ENCODE measurements at regions not wholly inside any gene's neighbourhood (a gene's known extent, or its start where the extent isn't known, plus 50 kb on each side); places are given as distances from the start of the nearest gene placed in this dataset.
A peak's percentile ranks its signal among the peaks of the same experiment; 100 is the strongest.

DNA sequence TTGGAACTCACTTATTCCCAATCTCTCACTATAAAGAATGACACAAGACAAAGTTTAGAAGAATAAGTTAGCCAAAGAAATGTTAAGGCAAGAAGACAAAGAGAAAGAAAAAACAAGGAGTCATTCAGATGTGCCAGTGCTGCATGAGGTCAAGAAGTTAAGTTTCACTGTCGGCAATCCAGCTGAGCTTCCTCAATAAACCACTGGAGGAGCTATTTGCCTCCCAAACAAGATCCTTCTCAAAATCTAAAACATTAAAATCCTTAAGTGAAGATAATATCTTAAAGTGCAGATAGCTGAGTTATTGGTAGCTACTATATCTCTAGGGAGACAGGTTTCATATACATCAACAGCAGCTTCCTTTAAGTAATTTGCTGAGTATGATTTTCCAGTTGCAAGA is 512.3 kb downstream of the HDGFL1 start:
- TF ChIP-seq, protein P1, sequence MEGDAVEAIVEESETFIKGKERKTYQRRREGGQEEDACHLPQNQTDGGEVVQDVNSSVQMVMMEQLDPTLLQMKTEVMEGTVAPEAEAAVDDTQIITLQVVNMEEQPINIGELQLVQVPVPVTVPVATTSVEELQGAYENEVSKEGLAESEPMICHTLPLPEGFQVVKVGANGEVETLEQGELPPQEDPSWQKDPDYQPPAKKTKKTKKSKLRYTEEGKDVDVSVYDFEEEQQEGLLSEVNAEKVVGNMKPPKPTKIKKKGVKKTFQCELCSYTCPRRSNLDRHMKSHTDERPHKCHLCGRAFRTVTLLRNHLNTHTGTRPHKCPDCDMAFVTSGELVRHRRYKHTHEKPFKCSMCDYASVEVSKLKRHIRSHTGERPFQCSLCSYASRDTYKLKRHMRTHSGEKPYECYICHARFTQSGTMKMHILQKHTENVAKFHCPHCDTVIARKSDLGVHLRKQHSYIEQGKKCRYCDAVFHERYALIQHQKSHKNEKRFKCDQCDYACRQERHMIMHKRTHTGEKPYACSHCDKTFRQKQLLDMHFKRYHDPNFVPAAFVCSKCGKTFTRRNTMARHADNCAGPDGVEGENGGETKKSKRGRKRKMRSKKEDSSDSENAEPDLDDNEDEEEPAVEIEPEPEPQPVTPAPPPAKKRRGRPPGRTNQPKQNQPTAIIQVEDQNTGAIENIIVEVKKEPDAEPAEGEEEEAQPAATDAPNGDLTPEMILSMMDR (conservative IDR thresholded peaks at IDR 0.05; ENCODE audit: low read length), result peak; percentile 47
- no peak for TF ChIP-seq EZH2phosphoT487 (IDR thresholded peaks at IDR 0.05; ENCODE audit: borderline replicate concordance)

All from Loucy (cell line).